ENCODE measurements at regions not wholly inside any gene's neighbourhood (a gene's known extent, or its start where the extent isn't known, plus 50 kb on each side); places are given as distances from the start of the nearest gene placed in this dataset.

GRCh38 chr2:120861191-120861575, 125.5 kb downstream of the GLI2 start:
- no TSS peak for BruUV-seq (replicated peaks)

GRCh38 chr2:120861576-120862191, 126.0 kb downstream of the GLI2 start:
- no peaks in the 10 kb centered on the region for H3K27me3 ChIP-seq (ENCODE audit: low read length)
- no peaks in the 10 kb centered on the region for H3F3A ChIP-seq (ENCODE audit: low read length, unreplicated experiment)
- ChIA-PET CTCF (no interaction called here), POLR2A (ENCODE audit: unreplicated experiment) (no interaction called here)
- H4K20me1 ChIP-seq (ENCODE audit: low read length): no peaks in the 10 kb centered on the region
- H3K27ac ChIP-seq (ENCODE audit: low read length): no peak overlapping the region
- no peak overlapping the region for H3K9ac ChIP-seq (ENCODE audit: low read length)
- H3K4me2 ChIP-seq (ENCODE audit: low read length): no peak overlapping the region
- peaks cover 12% of the 10 kb centered on the region for H3K4me1 ChIP-seq (ENCODE audit: insufficient read depth, low read length)
- H3K9me3 ChIP-seq (ENCODE audit: low read length): no peaks in the 10 kb centered on the region
- no peak for TF ChIP-seq EZH2phosphoT487 (IDR thresholded peaks at IDR 0.05; ENCODE audit: borderline replicate concordance, low read length)
- TF ChIP-seq CTCF (conservative IDR thresholded peaks at IDR 0.05; ENCODE audit: low read depth, low read length): no peak
- TF ChIP-seq EZH2 (IDR thresholded peaks at IDR 0.05; ENCODE audit: low read length, unreplicated experiment): no peak
- no peaks in the 10 kb centered on the region for H3K9me2 ChIP-seq (replicated peaks; ENCODE audit: low read length)
- no TSS peak for BruUV-seq (replicated peaks)
- no peaks in the 10 kb centered on the region for H3K79me2 ChIP-seq (ENCODE audit: low read length)
- no peaks in the 10 kb centered on the region for H3K36me3 ChIP-seq (ENCODE audit: low read depth, low read length)
- no peak for DNase-seq
- ATAC-seq: no peak
- intact Hi-C loops (cut with micrococcal nuclease): no loop called here
- H3K4me3 ChIP-seq (ENCODE audit: low read length): no peak overlapping the region
- H2AFZ ChIP-seq (ENCODE audit: low read length): no peak overlapping the region

More at GRCh38 chr2:120861191-120861575, 125.5 kb downstream of the GLI2 start:
- Histone ChIP-seq H3K4me3 (ENCODE audit: low read length) (no peak overlapping the region), H2AFZ (ENCODE audit: low read length) (no peak overlapping the region), H4K20me1 (ENCODE audit: low read length) (no peaks in the 10 kb centered on the region), H3K36me3 (ENCODE audit: low read depth, low read length) (no peaks in the 10 kb centered on the region), H3K27me3 (ENCODE audit: low read length) (no peaks in the 10 kb centered on the region), H3K4me2 (ENCODE audit: low read length) (no peak overlapping the region), H3K9me3 (ENCODE audit: low read length) (no peaks in the 10 kb centered on the region), H3K9ac (ENCODE audit: low read length) (no peak overlapping the region), H3K4me1 (ENCODE audit: insufficient read depth, low read length) (peaks cover 10% of the 10 kb centered on the region), H3K79me2 (ENCODE audit: low read length) (no peaks in the 10 kb centered on the region), H3K27ac (ENCODE audit: low read length) (no peak overlapping the region), H3F3A (ENCODE audit: low read length, unreplicated experiment) (no peaks in the 10 kb centered on the region), H3K9me2 (replicated peaks; ENCODE audit: low read length) (no peaks in the 10 kb centered on the region)
- CTCF ChIA-PET: no interaction called here
- ATAC-seq (no peak), DNase-seq (no peak)
- no peak for TF ChIP-seq CTCF (conservative IDR thresholded peaks at IDR 0.05; ENCODE audit: low read depth, low read length)
- no peak for TF ChIP-seq EZH2phosphoT487 (IDR thresholded peaks at IDR 0.05; ENCODE audit: borderline replicate concordance, low read length)
- no peak for TF ChIP-seq EZH2 (IDR thresholded peaks at IDR 0.05; ENCODE audit: low read length, unreplicated experiment)
- intact Hi-C loops (cut with micrococcal nuclease): no loop called here
- POLR2A ChIA-PET (ENCODE audit: unreplicated experiment): no interaction called here

- H3K27me3 ChIP-seq (ENCODE audit: low read length): no peaks in the 10 kb centered on the region
- H3K4me2 ChIP-seq (ENCODE audit: low read length): no peak overlapping the region
- no peak for DNase-seq
- BruUV-seq (replicated peaks): no TSS peak
- no peaks in the 10 kb centered on the region for H3K9me3 ChIP-seq (ENCODE audit: low read length)
- intact Hi-C loops (cut with micrococcal nuclease): no loop called here
- H3F3A ChIP-seq (ENCODE audit: low read length, unreplicated experiment): no peaks in the 10 kb centered on the region
- POLR2A ChIA-PET (ENCODE audit: unreplicated experiment): no interaction called here
- ATAC-seq: no peak
- H3K27ac ChIP-seq (ENCODE audit: low read length): no peak overlapping the region
- H3K4me1 ChIP-seq (ENCODE audit: insufficient read depth, low read length): peaks cover 19% of the 10 kb centered on the region
- no peaks in the 10 kb centered on the region for H3K79me2 ChIP-seq (ENCODE audit: low read length)
- H3K4me3 ChIP-seq (ENCODE audit: low read length): no peak overlapping the region
- H2AFZ ChIP-seq (ENCODE audit: low read length): no peak overlapping the region
- CTCF ChIA-PET: no interaction called here
- no peaks in the 10 kb centered on the region for H3K36me3 ChIP-seq (ENCODE audit: low read depth, low read length)
- no peaks in the 10 kb centered on the region for H4K20me1 ChIP-seq (ENCODE audit: low read length)
- no peak for TF ChIP-seq EZH2phosphoT487 (IDR thresholded peaks at IDR 0.05; ENCODE audit: borderline replicate concordance, low read length)
- TF ChIP-seq EZH2 (IDR thresholded peaks at IDR 0.05; ENCODE audit: low read length, unreplicated experiment): no peak
- TF ChIP-seq CTCF (conservative IDR thresholded peaks at IDR 0.05; ENCODE audit: low read depth, low read length): no peak
- H3K9ac ChIP-seq (ENCODE audit: low read length): no peak overlapping the region
- no peaks in the 10 kb centered on the region for H3K9me2 ChIP-seq (replicated peaks; ENCODE audit: low read length)
Measured at GRCh38 chr2:120862201-120863060, 126.8 kb downstream of the GLI2 start.

Data from PC-3 (cell line).